ENCODE measurements at regions not wholly inside any gene's neighbourhood (a gene's known extent, or its start where the extent isn't known, plus 50 kb on each side); places are given as distances from the start of the nearest gene placed in this dataset.

DNA sequence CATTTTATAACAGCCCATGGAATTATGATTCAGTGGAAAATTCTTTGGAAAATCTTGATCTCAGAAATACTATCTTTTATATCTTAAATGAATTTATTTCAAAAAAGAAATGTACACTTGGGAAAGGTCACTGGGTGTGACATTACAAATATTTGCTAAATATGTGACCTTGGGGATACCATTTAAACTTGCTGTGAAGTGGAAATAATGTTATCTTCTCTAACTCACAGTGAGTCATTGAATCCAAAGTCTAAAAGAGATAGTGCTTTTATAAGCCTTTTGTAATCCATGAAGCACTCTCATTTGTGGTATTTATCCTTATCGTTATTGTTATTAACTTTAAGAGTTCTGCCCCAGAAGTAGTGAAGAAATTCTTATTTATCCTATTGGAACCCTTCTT, 289.8 kb upstream of the SEMA6D start:
- TF ChIP-seq CTCF (IDR thresholded peaks at IDR 0.05; ENCODE audit: low read length) (no peak), EZH2 (IDR thresholded peaks at IDR 0.05; ENCODE audit: borderline replicate concordance, low read length) (no peak)
